ENCODE measurements at regions not wholly inside any gene's neighbourhood (a gene's known extent, or its start where the extent isn't known, plus 50 kb on each side); places are given as distances from the start of the nearest gene placed in this dataset.

DNA sequence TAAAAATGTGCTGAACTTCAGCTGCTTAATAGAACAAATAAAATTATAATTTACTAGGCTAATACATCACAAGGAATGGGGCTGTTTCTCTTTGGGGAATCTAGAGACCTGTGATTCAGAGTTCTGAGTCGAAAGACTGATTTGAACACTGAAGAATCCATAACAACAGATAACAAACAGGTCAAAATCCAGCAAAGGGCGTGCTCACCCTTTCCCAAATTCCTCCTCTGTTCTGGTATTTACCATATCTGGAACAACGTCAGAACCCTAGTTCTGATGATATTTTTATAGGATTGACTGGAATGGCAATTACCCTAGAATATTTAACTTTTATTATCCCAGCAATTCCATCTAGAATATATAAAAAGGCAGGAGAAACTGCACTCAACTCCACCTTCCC, 66.0 kb upstream of the ITGA6 start:
- TF ChIP-seq, protein P1, sequence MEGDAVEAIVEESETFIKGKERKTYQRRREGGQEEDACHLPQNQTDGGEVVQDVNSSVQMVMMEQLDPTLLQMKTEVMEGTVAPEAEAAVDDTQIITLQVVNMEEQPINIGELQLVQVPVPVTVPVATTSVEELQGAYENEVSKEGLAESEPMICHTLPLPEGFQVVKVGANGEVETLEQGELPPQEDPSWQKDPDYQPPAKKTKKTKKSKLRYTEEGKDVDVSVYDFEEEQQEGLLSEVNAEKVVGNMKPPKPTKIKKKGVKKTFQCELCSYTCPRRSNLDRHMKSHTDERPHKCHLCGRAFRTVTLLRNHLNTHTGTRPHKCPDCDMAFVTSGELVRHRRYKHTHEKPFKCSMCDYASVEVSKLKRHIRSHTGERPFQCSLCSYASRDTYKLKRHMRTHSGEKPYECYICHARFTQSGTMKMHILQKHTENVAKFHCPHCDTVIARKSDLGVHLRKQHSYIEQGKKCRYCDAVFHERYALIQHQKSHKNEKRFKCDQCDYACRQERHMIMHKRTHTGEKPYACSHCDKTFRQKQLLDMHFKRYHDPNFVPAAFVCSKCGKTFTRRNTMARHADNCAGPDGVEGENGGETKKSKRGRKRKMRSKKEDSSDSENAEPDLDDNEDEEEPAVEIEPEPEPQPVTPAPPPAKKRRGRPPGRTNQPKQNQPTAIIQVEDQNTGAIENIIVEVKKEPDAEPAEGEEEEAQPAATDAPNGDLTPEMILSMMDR (IDR thresholded peaks at IDR 0.05): no peak
- TF ChIP-seq, protein P2, sequence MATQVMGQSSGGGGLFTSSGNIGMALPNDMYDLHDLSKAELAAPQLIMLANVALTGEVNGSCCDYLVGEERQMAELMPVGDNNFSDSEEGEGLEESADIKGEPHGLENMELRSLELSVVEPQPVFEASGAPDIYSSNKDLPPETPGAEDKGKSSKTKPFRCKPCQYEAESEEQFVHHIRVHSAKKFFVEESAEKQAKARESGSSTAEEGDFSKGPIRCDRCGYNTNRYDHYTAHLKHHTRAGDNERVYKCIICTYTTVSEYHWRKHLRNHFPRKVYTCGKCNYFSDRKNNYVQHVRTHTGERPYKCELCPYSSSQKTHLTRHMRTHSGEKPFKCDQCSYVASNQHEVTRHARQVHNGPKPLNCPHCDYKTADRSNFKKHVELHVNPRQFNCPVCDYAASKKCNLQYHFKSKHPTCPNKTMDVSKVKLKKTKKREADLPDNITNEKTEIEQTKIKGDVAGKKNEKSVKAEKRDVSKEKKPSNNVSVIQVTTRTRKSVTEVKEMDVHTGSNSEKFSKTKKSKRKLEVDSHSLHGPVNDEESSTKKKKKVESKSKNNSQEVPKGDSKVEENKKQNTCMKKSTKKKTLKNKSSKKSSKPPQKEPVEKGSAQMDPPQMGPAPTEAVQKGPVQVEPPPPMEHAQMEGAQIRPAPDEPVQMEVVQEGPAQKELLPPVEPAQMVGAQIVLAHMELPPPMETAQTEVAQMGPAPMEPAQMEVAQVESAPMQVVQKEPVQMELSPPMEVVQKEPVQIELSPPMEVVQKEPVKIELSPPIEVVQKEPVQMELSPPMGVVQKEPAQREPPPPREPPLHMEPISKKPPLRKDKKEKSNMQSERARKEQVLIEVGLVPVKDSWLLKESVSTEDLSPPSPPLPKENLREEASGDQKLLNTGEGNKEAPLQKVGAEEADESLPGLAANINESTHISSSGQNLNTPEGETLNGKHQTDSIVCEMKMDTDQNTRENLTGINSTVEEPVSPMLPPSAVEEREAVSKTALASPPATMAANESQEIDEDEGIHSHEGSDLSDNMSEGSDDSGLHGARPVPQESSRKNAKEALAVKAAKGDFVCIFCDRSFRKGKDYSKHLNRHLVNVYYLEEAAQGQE (IDR thresholded peaks at IDR 0.05; ENCODE audit: insufficient read depth in 1 of 2, low read depth in 2 of 2, low read length in 1 of 2): no peak
- TF ChIP-seq POLR2AphosphoS5 (IDR thresholded peaks at IDR 0.05; ENCODE audit: low read depth, low read length) (no peak), TCF7L2 (IDR thresholded peaks at IDR 0.05; ENCODE audit: low read depth, low read length) (no peak)

Measured in Panc1 (cell line).